HL-60 (cell line): ENCODE measurements at regions not wholly inside any gene's neighbourhood (a gene's known extent, or its start where the extent isn't known, plus 50 kb on each side); places are given as distances from the start of the nearest gene placed in this dataset.

Experiments used
- DNase-seq, 2 experiments: peaks; one replicate each; pipeline ENCODE4 v3.0.0-alpha.2; 2010 to 2020; ENCODE audit warnings: low read depth in 1 of 2, low spot score in 1 of 2
- H3K27ac ChIP-seq: fragments of 250-450 bp; sonication (Bioruptor Pico); replicated peaks from 2 replicates; pipeline ENCODE4 v1.5.1; 2020; ENCODE audit warnings: mild to moderate bottlenecking, moderate library complexity
- H3K27me3 ChIP-seq: fragments of 250-450 bp; sonication (Bioruptor Pico); 2 replicates; pipeline ENCODE4 v1.5.1; 2021; ENCODE audit warnings: mild to moderate bottlenecking, moderate library complexity; ENCODE audit not compliant: insufficient read depth, poor library complexity, severe bottlenecking
- H3K4me3 ChIP-seq: replicated peaks from 2 replicates; pipeline ENCODE4 v1.5.1; 2011; ENCODE audit warnings: mild to moderate bottlenecking, control low read depth, low read length; ENCODE audit not compliant: insufficient read depth
- CTCF ChIP-seq: IDR thresholded peaks from one replicate; pipeline ENCODE4 v1.5.1; 2011; ENCODE audit warnings: low read length, control low read depth, inconsistent platforms; ENCODE audit not compliant: insufficient read depth
- GABPA ChIP-seq: IDR thresholded peaks from 2 replicates; pipeline ENCODE4 v1.6.1; 2012; ENCODE audit warnings: low read depth
- POLR2AphosphoS5 ChIP-seq: IDR thresholded peaks from 2 replicates; pipeline ENCODE4 v1.6.1; 2012; ENCODE audit warnings: low read depth
- REST ChIP-seq: IDR thresholded peaks from 2 replicates; pipeline ENCODE4 v1.6.1; 2012; ENCODE audit warnings: low read depth; ENCODE audit not compliant: insufficient replicate concordance
- SPI1 ChIP-seq: IDR thresholded peaks from 2 replicates; pipeline ENCODE4 v1.6.1; 2012; ENCODE audit warnings: low read depth, mild to moderate bottlenecking, borderline replicate concordance

GRCh38 chr5:61837788-61838187, 468.2 kb upstream of the KIF2A start:
- DNase-seq: no peak
- Histone ChIP-seq H3K27me3 (no peaks in the 10 kb centered on the region), H3K27ac (no peak overlapping the region), H3K4me3 (no peak overlapping the region)
- TF ChIP-seq CTCF (no peak), SPI1 (no peak), POLR2AphosphoS5 (no peak)

- Histone ChIP-seq H3K4me3 (no peak overlapping the region), H3K27me3 (no peaks in the 10 kb centered on the region), H3K27ac (no peak overlapping the region)
- TF ChIP-seq SPI1: no peak
- no peak for TF ChIP-seq POLR2AphosphoS5
- no peak for DNase-seq
Measured at GRCh38 chr5:61840361-61840760, 465.6 kb upstream of the KIF2A start.

GRCh38 chr5:61842840-61843239, 463.2 kb upstream of the KIF2A start:
- no peak for TF ChIP-seq POLR2AphosphoS5
- no peak overlapping the region for H3K4me3 ChIP-seq
- H3K27me3 ChIP-seq: no peaks in the 10 kb centered on the region
- DNase-seq: no peak
- no peak overlapping the region for H3K27ac ChIP-seq

GRCh38 chr5:61850696-61851095, 455.3 kb upstream of the KIF2A start:
- H3K27me3 ChIP-seq: no peaks in the 10 kb centered on the region
- no peak overlapping the region for H3K27ac ChIP-seq
- no peak overlapping the region for H3K4me3 ChIP-seq
- TF ChIP-seq CTCF (no peak), GABPA (no peak)
- DNase-seq: no peak

GRCh38 chr5:61854531-61854930, 451.5 kb upstream of the KIF2A start:
- H3K27ac ChIP-seq: no peak overlapping the region
- no peaks in the 10 kb centered on the region for H3K27me3 ChIP-seq
- no peak overlapping the region for H3K4me3 ChIP-seq
- DNase-seq: no peak
- TF ChIP-seq SPI1 (no peak), POLR2AphosphoS5 (no peak), GABPA (no peak), REST (no peak), CTCF (no peak)

GRCh38 chr5:61860978-61861377, 445.0 kb upstream of the KIF2A start:
- no peak overlapping the region for H3K4me3 ChIP-seq
- no peak for DNase-seq
- H3K27ac ChIP-seq: no peak overlapping the region
- TF ChIP-seq REST: no peak
- TF ChIP-seq GABPA: no peak
- TF ChIP-seq SPI1: no peak
- TF ChIP-seq POLR2AphosphoS5: no peak
- TF ChIP-seq CTCF: no peak
- no peaks in the 10 kb centered on the region for H3K27me3 ChIP-seq
